COLO668 (cell line): ENCODE measurements at regions not wholly inside any gene's neighbourhood (a gene's known extent, or its start where the extent isn't known, plus 50 kb on each side); places are given as distances from the start of the nearest gene placed in this dataset.
"Not testable (repeated sequence)": the region's sequence is repeated elsewhere in the genome, so short reads cannot be mapped to it uniquely, and the experiment has no call there.

Source experiments
- DNase-seq: peaks from one replicate; lab custom pipeline; 2025; ENCODE audit not compliant: unreplicated experiment; lab: John Stamatoyannopoulos, UW

GRCh38 chr2:159880729-159881128 is 82.7 kb upstream of the CD302 start:
- no peak for DNase-seq

DNA sequence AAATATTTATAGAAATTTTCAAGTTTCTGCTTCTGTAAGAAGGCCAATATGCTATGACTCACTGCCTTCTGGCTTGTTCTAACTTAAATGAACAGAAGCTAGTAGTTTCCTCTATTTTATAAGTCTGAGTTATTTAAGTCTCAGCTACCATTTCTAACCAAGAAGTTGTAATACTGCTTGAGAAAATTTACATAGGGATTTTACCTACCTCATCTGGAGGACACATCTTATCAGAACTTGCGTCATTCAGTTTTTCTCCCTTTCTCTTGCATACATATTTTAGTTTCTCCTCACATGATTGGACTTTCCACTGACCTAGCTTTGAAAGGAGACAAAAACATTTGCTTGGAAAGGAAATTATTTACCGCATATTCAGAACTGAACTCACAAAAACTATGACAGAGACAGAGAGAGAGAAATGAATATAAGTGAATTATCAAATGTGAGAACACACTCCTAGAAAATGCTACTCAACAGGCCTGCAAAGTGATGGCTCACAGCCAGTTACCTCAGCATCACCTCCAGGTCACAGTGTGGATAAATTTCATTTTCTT is 81.1 kb upstream of the CD302 start:
- no peak for DNase-seq

- peak; percentile 12 for DNase-seq
Observed at GRCh38 chr2:159875083-159875482, 77.1 kb upstream of the CD302 start.

DNA sequence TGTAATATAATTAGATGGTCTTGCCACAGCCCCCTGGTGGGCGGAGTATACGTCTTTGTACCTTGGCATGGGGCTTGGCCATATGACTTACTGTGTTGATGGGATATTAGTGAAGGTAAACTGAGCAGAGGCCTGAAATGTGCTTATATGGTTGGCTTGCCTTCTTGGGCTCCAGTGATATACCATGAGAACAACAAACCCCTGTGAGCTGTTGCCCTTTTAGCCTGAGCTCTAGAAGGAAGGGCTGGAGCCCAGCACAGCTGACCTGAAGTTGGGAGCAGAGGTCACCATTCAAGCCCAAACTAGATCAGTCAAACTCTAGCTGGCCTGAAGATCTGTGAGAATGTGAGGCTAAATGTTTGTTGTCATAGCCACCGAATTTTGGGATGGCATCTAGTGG is 75.2 kb upstream of the CD302 start:
- peak; percentile 14 for DNase-seq

DNA sequence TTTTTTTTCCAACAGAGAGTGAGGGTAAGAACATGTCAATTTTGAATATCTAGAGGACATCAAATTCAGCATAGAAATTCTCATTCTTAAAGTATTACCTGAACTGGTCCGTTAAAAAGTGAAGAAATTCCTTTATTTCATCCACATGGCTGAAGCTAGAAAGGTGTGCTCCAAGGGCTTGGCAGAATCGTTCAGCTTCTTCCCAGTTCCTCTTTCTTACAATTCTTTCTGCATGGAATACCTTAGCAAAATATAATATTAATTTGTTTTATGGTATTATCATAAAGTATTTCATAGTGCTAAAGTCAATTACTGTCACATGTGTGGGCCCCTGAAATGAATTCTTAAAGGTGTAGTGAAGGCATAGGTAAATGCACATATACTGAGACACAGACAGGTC is 74.3 kb upstream of the CD302 start:
- no peak for DNase-seq

GRCh38 chr2:159868598-159869159 is 70.7 kb upstream of the CD302 start:
- DNase-seq = not testable (repeated sequence)

DNA sequence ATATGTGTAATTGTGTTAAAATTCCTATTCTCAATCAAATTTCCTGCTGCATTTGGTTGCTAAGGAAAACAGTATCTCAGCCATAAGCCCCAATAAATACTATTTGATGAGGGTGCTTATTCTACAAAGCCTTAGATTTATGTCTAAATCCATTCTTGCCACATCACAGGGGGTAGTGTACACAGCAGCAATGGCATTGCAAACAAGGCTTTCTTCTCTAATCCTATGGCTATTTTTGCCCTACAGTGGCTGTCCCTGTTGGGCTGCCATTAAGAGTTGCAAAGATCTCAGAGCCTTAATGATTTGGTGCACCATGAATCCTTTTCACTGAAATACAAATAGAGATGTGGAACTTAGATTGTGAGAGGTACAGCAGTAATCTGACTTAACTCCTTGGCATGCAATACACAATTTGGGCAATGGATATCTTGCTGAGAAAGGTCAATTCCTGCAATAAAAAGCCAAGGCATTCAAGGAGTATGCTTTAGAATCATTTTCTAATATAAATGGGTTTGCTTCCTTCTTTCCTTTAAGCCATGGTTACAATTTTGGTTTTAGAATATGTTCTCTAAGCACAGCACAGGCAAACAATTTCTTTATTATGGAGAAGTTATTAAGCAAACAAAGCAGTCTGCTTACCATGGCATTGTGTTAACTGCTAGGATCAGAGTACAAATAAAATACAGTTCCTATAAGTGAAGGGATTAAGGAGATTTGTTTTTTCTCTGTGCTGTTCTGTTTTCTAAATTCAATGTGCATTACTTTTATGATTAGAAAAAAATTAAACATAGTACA is 69.8 kb upstream of the CD302 start:
- DNase-seq = peak; percentile 18

- no peak for DNase-seq
Observed at GRCh38 chr2:159863526-159864160, 65.6 kb upstream of the CD302 start.

- DNase-seq = no peak
Observed at GRCh38 chr2:159860581-159861310, 62.7 kb upstream of the CD302 start.

DNA sequence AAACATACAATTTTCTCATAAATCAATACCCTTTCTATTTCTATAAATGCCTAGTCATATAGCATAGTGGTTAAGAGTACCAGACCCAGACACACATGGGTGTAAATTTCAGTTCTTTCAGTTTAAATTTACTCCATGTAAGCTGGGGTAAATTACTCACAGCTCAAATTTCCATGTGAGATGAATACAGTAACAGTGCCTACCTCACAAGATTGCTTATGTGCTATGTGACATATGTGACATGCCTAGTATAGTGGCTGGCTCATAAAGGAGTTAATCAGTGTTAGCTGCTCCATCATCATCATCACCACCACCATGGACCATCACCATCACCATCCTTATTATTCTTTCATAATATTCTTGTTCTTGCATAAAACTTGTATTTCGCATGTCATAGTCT is 61.6 kb upstream of the CD302 start:
- DNase-seq = no peak

DNA sequence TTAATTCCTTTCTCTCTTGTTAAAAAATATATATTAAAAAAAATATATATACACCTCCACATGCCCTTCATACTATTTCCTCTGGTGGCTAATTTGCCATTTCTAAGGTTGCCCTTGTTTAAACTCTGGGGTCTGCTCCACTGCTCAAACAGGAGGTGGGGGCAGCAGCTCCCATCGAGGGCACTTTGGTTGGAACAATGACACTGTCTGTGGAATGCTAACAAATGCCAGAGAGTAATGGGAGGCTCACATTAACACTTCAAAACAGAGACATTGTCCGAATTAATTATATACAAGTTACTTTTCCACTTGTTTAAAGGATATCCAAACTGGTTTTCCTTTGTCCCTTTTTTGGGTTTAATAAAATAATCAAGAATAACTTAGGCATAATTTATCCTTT is 58.8 kb upstream of the CD302 start:
- no peak for DNase-seq

- no peak for DNase-seq
Observed at GRCh38 chr2:159855557-159856061, 57.6 kb upstream of the CD302 start.

- DNase-seq = no peak
Observed at GRCh38 chr2:159855143-159855542, 57.1 kb upstream of the CD302 start.

GRCh38 chr2:159854481-159854880 is 56.5 kb upstream of the CD302 start:
- no peak for DNase-seq

- DNase-seq = no peak
Observed at GRCh38 chr2:159853101-159853500, 55.1 kb upstream of the CD302 start.

DNA sequence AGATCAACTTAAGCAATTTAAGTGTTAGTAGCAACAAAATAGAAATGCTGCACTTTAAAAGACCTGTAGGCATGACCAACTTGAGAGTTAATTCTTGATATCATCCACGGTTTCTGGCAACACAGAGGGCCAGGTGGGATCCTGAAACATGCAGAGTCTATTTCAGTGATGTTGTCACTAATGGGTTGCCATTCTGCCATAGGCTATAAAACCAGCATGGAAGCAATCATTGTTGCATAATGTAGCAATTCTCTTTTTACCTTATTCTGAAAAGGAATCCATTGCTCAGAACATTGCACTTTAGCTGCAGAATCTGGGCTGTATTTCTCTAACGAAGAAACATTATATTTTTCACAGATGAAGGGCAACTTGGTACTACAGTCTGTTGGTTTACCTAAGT is 53.9 kb upstream of the CD302 start:
- no peak for DNase-seq

DNA sequence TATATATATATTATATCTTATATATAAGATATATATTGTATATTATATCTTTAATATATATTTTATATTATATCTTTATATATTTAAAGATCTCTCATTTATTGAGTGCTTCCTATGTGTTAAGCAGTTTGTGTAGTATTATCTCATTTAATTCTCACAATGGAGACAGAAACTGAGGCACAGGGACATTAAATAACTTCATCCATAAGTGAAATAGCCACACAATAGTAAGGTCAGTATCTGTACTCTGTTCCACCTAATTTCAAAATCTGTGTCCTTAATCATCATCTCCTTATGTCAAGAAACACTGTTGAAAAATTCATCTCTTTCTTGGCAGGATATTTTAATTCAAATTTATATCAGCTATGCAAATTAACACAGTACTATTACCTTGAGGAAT is 52.8 kb upstream of the CD302 start:
- DNase-seq = no peak

DNA sequence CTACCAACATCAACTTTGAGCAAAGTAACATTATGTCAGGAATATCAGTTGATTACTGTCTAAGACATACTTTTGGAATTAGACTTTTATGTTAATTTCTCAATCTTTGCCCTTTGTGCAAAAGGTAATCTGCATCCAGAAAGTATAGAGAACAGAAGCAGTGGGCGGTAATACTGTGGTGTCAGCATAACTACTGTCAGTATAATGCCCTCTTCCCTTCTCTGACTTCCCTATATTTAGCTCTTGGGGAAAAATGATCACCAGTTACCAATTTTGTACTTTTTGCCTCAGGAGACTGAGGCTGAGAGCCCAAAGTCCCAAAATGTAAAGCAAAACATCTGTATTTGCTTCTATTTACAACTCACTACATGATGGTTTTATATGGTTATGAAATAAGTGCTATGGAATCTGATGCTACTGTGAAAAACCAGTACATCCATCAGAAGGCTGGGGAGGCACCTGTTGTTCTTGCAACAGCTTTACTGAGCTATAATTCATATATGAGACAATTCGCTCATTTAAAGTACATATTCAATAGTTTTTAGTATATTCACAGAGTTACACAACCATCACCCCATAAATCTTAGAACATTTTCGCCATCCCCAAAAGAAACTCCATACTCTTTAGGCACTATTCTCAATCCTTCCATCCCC is 51.3 kb upstream of the CD302 start:
- no peak for DNase-seq
